HG02642 (cell line): ENCODE measurements at regions not wholly inside any gene's neighbourhood (a gene's known extent, or its start where the extent isn't known, plus 50 kb on each side); places are given as distances from the start of the nearest gene placed in this dataset.

Experiments
- ATAC-seq: cut with Tn5 transposase; IDR thresholded peaks from one replicate; pipeline ENCODE4 v1.9.1; 2021; ENCODE audit warnings: mild to moderate bottlenecking; ENCODE audit not compliant: unreplicated experiment, poor library complexity

DNA sequence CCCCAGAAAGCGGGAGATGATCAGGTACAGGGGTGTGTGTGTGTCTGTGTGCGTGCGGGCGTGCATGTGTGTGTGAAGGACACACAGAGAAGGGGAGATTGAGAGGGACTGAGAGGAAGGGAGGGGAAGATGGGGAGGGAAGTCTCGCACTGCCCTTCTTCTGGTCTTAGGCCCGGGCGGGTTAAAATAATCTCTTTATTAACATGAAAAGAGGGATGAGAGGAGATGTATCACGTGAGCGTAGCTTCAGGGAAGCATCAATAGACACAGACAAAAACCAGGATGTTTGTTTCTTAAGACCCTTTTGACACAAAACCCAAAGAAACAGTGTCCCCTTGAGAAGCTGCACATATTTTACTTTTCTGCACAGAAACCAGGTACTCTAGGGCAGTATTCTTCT, 347.3 kb downstream of the BRD1 start:
- no peak for ATAC-seq

DNA sequence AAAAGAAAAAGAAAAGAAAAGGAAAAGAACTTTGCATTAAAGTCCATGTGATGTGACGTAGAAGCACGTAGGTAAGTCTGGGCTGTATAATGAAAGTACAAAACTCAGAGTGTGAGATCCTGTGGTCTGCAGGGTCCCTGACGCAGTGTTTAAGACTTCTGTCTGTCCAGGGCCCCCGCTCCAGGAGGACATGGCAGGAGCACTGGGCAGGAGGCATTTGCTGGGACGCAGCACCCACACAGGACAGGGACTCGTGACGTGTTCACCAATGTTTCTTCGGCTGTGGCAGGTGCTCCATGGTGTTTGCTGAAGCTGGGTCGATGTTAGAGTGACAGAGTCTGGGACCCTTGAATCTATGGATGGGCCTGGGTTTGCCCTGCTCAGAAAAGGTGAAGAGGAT, 348.1 kb downstream of the BRD1 start:
- no peak for ATAC-seq

DNA sequence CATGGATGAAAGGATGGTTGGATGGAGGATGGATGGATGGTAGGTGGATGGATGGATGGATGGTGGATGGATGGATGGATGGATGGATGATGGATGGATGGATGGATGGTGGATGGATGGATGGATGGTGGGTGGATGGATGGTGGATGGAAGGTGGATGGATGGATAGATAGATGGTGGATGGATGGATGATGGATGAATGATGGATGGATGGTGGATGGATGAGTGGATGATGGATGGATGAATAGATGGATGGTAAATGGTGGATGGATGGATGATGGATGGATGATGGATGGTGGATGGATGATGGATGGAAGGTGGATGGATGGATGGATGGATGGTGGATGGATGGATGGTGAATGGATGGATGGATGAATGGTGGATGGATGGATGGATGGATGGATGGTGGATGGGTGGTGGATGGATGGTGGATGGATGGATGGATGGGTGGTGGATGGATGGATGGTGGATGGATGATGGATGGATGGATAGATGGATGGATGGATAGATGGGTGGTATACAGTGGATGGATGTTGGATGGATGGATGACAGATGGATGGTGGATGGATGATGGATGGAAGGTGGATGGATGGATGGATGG, 350.8 kb downstream of the BRD1 start:
- no peak for ATAC-seq

DNA sequence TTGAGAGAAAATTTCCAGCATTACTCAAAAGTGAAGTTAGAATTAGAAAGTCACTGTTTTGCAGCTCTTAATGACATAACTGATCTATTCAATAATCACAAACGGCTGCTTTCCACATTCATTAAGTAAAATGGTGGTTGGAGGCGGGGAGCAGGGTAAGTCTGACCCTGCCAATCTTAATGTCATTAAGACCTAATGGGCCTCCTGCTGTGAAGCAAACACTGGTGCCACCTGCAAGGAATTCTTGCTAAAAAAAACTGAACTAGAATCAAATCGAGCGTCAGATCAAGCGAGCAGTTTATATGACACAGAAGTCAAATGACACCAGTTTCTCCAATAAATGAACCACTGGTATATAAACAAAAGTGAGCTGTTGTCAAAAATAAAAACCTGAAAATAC, 351.5 kb downstream of the BRD1 start:
- no peak for ATAC-seq

DNA sequence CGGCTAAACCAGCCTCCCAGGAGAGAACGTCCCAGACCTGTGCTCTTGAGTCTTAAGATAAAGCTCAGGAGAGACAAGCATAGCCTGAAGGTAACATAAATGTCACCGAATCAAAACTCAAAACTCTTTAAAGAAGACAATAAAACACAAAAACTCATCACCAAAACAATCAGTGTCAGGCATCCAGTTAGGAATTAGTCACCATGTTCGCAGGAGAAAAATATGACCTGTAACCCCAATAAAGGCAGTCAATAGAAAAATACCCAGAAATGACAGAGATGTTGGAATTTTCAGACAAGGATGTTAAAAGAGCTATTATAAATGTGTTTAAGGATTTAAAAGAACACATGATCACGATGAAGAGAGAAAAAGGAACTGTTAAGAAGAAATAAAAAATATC, 352.4 kb downstream of the BRD1 start:
- no peak for ATAC-seq

DNA sequence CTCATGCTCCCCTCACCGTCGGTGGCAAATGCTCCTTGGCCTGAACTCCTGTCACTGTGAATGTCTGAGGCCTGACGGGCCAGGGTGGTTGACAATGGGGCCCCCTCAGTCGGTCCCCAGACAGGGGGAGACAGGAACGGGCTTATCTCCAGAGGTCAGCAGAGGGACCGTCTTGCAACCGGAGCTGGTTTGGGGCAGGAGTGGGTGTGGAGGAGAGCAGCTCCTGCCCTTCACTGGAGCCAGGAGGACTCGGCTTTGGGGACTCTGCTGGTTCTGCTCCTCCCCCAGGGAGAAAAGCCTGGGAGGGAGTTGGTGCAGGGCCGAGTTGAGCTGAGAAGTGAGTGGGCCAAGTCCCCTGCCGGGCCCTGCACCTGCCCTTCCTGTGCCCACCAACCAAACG, 354.4 kb downstream of the BRD1 start:
- ATAC-seq: no peak

DNA sequence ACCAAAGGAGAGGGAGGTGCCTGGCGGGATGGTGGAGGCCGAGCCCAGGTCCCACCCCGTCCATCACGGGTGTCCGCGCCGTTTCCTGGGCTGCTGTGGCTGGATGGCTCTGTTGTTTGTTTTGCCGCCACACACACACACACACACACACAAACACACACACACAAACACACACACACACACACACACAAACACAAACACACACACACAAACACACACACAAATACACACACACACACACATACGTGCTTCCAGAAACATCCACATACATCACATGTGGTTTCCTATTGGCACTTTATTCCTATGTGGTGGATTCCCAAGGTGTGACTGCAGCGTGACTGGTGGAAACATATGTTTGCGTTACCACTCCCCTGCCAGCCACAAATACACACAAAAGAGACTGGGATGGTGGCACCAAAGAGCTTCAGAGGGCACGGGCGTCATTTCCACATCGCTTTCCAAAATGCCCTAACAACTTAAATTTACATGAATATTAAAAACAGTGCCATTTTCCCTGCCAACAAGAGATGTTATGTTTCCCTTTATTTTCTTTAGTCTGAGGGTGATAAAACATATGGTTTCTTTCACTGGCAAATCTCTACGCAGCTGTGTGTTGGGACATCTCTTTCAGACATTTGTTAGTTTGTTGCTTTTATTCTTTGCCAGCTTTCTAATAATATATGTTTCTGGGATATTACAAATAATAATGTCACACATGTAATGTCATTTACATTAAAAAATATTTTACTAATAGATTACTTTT, 356.8 kb downstream of the BRD1 start:
- no peak for ATAC-seq

DNA sequence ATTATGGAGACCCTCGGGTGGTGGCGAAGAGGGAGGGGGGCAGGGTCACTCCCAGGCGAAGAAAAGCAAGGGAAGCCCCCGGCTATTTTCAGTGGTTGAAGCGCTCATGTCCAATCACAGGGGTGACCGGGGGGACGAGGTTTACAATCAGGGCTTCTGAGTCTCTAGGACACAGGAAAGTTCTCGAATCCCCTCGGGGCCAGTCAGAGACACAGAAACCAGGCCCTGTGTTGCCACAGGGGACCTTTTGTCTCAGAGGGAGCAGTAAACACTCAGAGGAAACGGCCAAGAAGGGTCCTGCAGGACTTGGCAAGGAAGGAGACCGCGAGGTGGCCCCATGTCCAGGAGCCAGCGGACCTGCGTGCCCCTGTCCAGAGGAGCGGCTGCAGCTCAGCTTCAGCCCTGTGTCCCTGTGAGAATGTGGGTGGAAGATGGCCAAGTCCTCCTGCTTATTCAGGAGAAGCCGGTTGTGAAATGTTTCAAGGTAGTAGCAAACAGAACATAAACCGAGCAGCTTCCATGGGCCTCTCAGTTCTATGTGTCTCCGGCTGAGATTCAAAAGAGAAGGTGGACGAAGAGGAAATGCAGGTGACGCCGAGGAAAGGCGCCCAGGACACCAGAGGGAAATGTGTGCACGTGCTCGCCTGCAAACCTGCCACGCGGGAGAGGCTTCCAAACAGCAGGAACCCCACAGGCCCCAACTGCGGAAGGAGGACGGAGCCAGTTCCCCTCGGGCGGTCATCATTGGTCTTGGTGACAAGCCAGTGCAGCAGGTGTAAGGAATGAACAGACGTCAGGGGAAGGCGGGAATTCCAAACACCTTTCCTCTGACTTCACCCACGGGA, 357.6 kb downstream of the BRD1 start:
- ATAC-seq: no peak

DNA sequence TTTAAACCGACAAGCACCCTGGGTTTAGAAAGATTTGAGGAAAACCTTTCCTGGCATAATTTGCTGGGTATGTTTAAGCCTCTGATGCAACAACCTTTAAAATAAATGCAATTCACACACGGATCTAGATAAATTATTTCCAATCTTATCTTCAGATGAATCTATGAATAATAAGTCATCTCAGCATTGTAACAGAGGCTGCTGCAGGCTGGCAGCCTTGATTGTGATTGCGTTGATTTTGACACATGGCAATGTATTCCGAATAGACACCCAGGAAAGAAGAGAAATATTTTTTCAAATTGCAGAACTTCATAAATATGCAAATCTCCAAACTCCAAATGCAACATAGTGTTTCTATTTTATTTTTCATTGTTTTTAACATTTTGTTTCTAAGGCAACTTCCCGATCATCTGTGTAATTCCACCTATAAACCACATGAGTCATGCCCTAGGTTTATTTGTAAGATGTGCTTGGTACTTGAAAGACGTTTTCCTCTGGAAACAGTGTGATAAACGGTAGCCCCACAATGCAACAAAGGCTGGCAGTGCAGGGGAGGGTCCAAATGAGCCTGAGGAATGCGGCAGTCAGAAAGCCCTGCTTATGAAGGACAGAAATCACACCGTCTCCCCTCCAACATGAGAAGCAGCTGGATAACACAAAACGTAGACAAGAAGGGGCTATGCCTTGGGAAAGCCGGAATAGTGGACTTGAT, 359.0 kb downstream of the BRD1 start:
- no peak for ATAC-seq

DNA sequence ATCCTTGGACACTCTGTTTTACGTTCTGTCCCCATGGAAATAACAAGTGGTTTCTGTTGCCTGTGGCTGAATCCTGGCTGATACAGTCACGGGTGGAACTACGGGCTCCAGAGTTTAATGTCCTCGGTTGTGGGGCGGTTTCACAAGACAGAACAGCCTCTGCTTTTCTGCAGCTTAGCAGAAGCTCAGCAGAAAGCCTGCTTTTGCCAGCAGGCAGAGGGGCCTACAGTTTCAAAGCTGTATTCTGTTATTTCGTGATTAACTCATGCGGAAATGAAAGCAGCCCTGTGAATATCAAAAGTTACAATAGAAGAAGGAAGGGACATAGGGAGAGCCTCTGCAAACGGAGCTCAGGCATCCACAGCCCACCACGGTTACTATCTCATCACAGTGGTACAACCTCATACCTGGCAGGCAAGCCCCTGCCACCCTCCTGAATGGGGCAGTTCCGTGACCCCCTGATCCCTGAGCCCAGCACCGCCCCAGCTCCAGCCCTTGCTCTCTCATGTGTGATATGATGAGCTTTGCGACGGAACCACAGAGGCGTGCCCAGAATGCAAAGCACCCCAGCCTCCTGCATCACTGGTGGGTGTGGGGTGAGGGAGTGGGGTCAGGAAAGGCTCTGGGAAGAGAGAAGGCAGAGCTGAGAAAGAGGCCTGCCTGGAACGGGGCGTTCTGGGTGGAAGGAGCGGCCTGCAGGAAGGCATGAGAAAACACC, 360.6 kb downstream of the BRD1 start:
- no peak for ATAC-seq

DNA sequence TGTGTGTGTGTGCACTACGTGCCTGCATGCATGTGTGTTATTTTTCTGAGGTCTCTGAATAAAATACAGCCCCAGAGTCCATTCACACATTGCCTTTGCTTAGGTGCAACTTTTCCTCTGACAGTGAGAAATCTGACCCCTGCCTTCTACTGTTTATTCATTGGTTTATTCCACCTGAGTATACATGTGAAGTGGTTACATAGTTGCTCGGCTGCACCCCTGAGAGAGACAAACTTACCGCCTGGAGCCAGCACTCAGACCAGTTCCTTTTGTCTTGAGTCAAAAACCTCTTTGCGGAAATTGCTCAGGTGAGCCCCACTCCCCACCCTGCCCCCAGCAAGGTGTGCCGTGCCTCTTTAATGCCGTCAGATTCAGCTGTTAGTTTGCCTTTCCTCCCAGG, 363.6 kb downstream of the BRD1 start:
- no peak for ATAC-seq

DNA sequence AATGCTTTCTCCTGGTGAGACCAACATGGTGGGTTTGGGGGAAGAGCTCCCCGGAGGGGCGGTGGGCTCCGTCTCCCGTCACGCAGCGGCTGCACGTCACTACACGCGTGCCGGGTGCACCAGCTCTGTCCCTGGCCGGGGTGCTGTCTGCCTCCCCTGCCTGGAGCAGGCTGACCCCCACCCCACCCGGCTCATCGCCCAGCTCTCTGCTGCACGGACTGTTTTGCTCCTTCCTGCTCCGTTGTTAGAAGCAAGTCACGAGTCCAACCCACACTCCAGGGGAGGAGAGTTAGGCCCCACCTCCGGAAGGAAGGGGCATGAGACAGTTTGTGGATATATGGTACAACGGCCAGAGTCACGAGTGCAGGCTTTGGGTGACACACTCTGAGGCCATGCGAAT, 364.9 kb downstream of the BRD1 start:
- ATAC-seq: no peak

DNA sequence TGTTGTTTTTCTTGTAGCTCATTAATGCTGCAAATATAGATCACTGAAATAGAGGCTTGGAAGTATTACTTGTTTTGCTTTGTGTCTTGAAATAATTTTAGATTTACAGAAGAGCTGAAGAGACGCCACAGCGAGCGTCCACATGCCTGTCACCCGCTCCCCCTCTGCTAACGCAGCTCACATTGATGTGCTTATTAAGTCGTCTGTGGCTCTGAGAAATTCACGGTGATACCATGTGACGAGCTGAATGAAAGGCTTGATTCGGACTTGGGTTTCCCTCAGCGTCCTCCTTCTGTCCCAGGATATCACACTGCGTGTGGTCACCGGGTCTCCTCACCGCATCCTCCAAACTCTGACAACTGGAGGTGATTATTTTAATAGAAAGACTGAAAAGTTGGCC, 365.4 kb downstream of the BRD1 start:
- no peak for ATAC-seq

DNA sequence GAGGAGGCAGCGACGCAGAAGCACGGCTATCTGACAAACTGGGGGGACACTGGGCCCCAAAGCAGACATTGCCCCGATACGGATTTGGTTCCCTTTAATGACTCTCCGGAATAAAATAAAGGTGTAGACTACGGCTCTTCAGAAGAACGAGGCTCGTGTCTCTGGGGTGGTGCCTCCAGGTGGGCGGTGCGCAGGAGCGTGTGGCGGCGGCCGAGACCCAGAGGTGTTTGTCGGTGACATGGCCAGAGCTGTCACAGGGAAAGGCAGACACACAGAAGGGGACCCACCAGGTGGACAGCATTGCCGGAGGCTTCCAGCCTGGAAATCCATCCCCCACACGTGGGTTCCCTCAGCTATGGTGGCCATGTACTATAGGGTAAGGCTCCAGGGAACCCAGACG, 366.0 kb downstream of the BRD1 start:
- ATAC-seq: no peak

DNA sequence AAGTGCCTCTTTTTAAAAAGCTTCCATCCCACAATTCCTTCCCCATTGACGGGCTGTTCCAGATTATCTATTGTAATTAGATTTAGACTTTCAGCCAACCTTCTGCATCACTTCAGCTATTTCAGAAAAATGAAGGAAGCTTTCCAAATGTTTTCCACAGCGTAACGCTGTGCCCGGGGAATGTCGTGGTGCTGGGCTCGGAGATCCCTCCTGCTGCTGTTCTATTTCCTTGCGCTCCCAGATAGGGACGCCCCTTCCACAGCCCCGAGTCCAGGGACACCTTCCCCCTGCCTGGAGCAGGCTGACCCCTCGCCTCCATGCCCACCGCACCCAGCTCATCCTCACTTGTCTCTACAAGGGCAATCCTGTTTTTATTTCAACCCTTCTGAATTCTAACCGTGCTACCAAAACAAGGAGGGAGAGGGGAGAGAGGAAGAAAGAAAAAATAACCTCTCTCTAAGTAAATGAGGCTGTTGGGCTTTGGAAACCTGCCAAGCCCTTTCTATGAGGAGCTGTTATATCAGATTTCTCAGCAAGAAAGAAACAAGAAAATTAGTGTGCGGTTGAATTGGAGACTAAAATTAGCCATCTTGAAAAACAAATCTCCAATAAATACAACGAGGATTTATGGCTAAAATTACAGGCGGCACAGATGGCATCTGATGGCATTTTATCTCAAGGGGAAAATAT, 366.9 kb downstream of the BRD1 start:
- ATAC-seq: no peak

DNA sequence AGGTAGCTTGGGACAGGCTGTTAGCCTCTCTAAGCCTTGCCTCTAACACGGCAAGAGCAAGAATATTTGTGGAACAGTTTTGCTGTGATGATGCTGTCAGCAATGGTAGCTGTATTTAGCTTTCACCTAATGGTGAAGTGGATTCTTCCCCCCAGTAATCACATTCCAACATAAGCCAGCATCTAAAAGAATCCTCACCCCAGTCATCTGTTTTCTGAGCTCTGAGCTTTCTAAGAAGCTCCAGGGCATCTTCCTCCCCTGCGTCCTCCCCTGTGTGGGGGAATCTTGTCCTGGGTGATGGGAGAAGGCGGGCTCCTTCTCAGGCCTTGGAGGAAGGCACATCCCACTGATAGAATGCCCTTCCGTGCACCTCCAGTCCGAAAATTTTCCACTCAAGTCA, 367.6 kb downstream of the BRD1 start:
- no peak for ATAC-seq

DNA sequence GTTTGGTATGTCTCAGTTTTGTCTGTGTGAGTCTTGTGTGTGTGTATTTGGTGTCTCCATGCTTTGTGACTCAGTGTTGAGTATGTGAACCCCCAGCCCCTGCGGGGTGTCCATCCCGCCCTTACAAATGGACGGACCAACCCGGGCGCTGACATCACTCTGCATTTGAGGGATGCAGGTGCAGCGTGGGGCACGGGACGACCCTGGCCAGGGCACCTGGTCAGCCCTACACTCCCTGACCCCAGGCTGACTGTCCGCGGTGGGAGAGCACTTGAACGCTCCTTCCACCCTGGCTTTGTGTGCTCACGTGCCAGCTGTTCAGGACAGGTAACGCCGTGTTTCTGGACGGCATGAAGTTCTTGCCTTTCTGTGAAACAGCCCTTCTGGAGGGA, 369.0 kb downstream of the BRD1 start:
- no peak for ATAC-seq

DNA sequence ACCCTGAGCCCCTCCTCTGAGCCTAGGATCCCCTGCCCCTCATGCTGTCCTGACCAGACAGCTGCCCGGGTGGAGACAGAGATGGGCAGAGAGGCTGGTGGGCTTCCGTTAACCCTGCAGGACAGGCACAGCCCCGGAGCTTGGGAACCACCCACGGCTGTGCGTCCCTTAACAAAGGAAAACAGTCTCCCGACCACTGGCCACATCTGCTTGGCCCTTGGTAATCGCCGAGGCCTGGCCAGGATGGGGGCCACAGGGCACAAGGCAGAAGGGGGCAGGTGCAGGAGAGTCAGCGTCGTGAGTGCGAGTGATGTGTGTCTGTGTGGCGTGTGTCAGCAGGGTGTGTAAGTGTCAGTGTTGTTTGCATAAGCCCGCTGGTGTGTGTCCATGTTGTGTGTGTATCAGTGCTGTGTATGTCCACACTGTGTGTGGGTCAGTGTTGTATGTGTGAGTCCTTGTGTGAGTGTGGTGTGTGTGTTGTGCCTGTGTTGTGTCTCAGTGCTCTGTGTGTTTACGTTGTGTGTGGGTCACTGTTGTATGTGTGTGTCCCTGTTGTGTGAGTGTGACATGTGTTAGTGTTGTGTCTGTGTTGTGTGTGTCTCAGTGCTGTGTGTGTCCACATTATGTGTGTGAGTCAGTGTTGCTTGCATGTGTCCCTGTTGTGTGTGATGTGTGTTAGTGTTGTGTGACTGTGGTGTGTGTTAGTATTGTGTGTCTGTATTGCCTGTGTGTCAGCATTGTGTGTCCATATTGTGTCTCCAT, 369.5 kb downstream of the BRD1 start:
- ATAC-seq: no peak

DNA sequence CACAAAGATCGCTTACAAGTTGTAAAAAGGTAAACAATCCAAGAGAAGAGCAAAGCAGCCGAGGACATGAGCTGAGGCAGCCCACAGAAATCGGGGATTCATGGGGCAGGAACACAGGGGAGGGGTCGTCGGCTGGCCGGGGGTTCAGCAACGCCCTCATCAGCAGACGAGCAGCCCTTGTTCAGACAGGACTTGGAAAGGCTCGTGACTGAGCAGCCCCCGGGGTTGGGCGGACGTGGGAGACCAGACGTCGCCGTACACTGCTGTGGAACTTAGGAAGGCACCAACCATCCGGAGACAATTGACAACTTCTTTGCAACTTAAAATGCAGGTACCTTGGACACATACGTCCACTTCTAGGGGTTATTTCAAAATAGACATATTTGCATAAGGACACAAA, 370.5 kb downstream of the BRD1 start:
- ATAC-seq: no peak
